Subcutaneous abdominal adipose tissue (tissue), 5 donors: ENCODE measurements at regions not wholly inside any gene's neighbourhood (a gene's known extent, or its start where the extent isn't known, plus 50 kb on each side); places are given as distances from the start of the nearest gene placed in this dataset.
"Not testable (repeated sequence)": the region's sequence is repeated elsewhere in the genome, so short reads cannot be mapped to it uniquely, and the experiment has no call there.

Experiments used
- H3K27ac ChIP-seq: one replicate; pipeline ENCODE4 v1.7.0; 2013; ENCODE audit warnings: low read depth, mild to moderate bottlenecking, inconsistent platforms, low read length, moderate library complexity
- H3K27me3 ChIP-seq, 5 donors: one replicate each; pipeline ENCODE4 v1.7.0; 2013; ENCODE audit warnings: low read length in 5 of 5, inconsistent platforms in 1 of 5; ENCODE audit not compliant: control insufficient read depth in 5 of 5, insufficient read depth in 4 of 5
- H3K36me3 ChIP-seq, 5 donors: one replicate each; pipeline ENCODE4 v1.7.0; 2013; ENCODE audit warnings: low read length in 5 of 5; ENCODE audit not compliant: control insufficient read depth in 5 of 5, insufficient read depth in 5 of 5
- H3K4me1 ChIP-seq, 5 donors: one replicate each; pipeline ENCODE4 v1.7.0; 2013; ENCODE audit warnings: low read length in 5 of 5, mild to moderate bottlenecking in 3 of 5, moderate library complexity in 1 of 5; ENCODE audit not compliant: control insufficient read depth in 5 of 5, insufficient read depth in 5 of 5
- H3K4me3 ChIP-seq, 5 donors: one replicate each; pipeline ENCODE4 v1.7.0; 2013; ENCODE audit warnings: low read length in 5 of 5, low read depth in 1 of 5
- H3K9ac ChIP-seq, 5 donors: one replicate each; pipeline ENCODE4 v1.7.0; 2013; ENCODE audit warnings: low read length in 5 of 5, mild to moderate bottlenecking in 4 of 5, moderate library complexity in 3 of 5
- H3K9me3 ChIP-seq, 5 donors: one replicate each; pipeline ENCODE4 v1.7.0; 2013; ENCODE audit warnings: low read length in 5 of 5; ENCODE audit not compliant: control insufficient read depth in 5 of 5
- donor health status: healthy.
- donor health status: healthy.
- donor health status: healthy.
- donor health status: healthy.
- donor health status: healthy.

DNA sequence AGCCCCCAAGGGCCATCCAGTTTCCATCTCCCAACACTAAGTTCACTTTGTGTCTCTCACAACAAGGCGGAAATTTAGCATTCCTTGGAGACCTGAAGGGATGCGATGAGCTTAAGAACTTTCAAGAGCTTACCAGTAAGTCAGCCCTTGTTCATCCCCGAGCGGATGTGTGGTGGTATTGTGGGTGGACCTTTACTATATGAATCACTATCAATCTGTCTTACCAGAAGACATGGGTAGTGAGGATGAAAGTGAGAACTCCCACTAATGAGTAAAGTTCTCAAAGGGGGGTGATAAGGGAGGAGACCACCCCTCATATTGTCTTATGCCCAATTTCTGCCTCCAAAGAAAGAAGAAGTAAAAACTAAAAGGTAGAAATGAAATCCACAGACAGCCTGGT, 329.6 kb upstream of the NCKAP5 start:
- not testable (repeated sequence) for H3K27me3 ChIP-seq, H3K4me3 ChIP-seq, H3K4me1 ChIP-seq, H3K9me3 ChIP-seq, H3K27ac ChIP-seq, H3K36me3 ChIP-seq, H3K9ac ChIP-seq

- Histone ChIP-seq H3K4me1 (no peaks in the 10 kb centered on the region), H3K4me3 (no peak overlapping the region), H3K27me3 (peaks cover 0 to 6% (median 0%) of the 10 kb centered on the region in 5 donors), H3K27ac (no peak overlapping the region), H3K9ac (no peak overlapping the region), H3K36me3 (no peaks in the 10 kb centered on the region), H3K9me3 (no peaks in the 10 kb centered on the region)
These were observed 332.6 kb upstream of the NCKAP5 start for GRCh38 chr2:133900909-133901308.

- Histone ChIP-seq H3K27ac (no peak overlapping the region), H3K9me3 (peaks cover 0 to 3% (median 0%) of the 10 kb centered on the region in 5 donors), H3K4me1 (no peaks in the 10 kb centered on the region), H3K4me3 (no peak overlapping the region), H3K36me3 (no peaks in the 10 kb centered on the region), H3K27me3 (peaks cover 0 to 12% (median 0%) of the 10 kb centered on the region in 5 donors), H3K9ac (no peak overlapping the region)
These were observed 338.1 kb upstream of the NCKAP5 start for GRCh38 chr2:133906396-133906795.

DNA sequence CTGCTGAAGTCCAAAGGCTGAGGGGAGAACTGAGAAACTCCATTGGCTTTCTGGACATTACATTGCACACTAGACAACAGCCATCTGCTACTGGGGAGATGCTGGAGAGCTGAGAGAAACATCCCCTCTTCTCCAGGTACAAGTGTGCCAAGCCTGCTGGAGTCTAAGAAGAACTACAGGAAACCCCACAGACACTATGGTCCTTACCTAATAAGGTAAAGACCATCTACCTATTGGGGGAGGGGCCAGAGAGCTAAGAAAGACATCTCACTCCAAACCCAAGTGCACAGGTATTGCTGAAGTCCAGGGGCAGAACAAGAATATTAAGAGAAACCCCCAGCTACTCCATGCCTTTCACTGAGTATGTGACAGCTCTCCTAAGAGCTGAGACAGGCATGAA, 338.7 kb upstream of the NCKAP5 start:
- H3K9me3 ChIP-seq = peaks cover 0 to 3% (median 0%) of the 10 kb centered on the region in 5 donors
- H3K27ac ChIP-seq = no peak overlapping the region
- H3K4me3 ChIP-seq = no peak overlapping the region
- no peak overlapping the region for H3K9ac ChIP-seq
- H3K27me3 ChIP-seq = peaks cover 0 to 12% (median 0%) of the 10 kb centered on the region in 5 donors
- no peaks in the 10 kb centered on the region for H3K4me1 ChIP-seq
- no peaks in the 10 kb centered on the region for H3K36me3 ChIP-seq

GRCh38 chr2:133908171-133908570, 339.9 kb upstream of the NCKAP5 start:
- Histone ChIP-seq H3K4me1 (no peaks in the 10 kb centered on the region), H3K9ac (no peak overlapping the region), H3K27ac (no peak overlapping the region), H3K4me3 (no peak overlapping the region), H3K27me3 (peaks cover 0 to 6% (median 0%) of the 10 kb centered on the region in 5 donors), H3K9me3 (peaks cover 0 to 3% (median 0%) of the 10 kb centered on the region in 5 donors), H3K36me3 (no peaks in the 10 kb centered on the region)

- Histone ChIP-seq H3K27me3 (no peaks in the 10 kb centered on the region), H3K36me3 (no peaks in the 10 kb centered on the region), H3K27ac (no peak overlapping the region), H3K4me1 (no peaks in the 10 kb centered on the region), H3K9me3 (peaks cover 0 to 9% (median 0%) of the 10 kb centered on the region in 5 donors), H3K9ac (no peak overlapping the region), H3K4me3 (no peak overlapping the region)
These were observed 335.7 kb upstream of the MGAT5 start for GRCh38 chr2:133918141-133918540.

DNA sequence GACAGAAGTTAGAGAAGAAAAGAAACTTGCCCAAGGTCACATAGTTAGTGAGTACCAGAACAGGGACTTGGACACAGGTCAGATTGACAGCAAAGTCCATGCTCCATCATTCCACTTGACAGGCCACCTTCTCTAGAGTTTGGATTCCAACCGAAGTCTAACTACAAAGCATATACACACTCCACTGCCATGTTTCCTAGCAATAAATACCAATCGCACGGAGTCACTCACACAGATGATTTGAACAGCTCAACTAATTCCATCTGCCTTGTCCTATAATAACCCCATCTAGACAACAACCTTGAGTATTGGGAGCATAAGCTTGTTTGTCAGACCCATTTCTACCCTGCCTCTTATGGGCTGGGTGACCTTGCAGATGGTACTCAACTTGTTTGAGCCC, 334.6 kb upstream of the MGAT5 start:
- H3K27ac ChIP-seq = no peak overlapping the region
- H3K4me3 ChIP-seq = no peak overlapping the region
- H3K4me1 ChIP-seq = no peaks in the 10 kb centered on the region
- H3K9ac ChIP-seq = no peak overlapping the region
- H3K9me3 ChIP-seq = peaks cover 0 to 9% (median 0%) of the 10 kb centered on the region in 5 donors
- H3K27me3 ChIP-seq = no peaks in the 10 kb centered on the region
- H3K36me3 ChIP-seq = no peaks in the 10 kb centered on the region

DNA sequence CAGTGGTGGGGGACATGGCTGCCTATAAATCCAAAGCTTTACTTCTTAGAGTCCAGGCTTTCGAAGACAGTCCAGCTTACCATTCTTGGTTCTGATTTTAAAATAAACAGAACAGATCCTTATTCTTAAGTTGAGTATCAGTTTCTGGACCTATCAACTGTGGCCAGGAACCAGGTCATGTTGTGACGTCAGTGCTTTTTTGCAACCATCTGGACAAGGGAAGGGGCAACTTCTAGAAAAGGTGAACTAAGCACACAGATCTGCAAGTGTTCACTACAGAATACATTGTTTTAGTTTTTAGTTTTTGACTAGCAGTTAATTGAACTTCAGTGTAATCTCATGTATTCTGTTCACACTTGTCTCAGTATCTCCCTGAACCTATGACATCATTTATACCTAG, 326.0 kb upstream of the MGAT5 start:
- no peaks in the 10 kb centered on the region for H3K36me3 ChIP-seq
- no peak overlapping the region for H3K4me3 ChIP-seq
- H3K4me1 ChIP-seq = no peaks in the 10 kb centered on the region
- H3K9me3 ChIP-seq = peaks cover 0 to 3% (median 0%) of the 10 kb centered on the region in 5 donors
- no peak overlapping the region for H3K9ac ChIP-seq
- H3K27me3 ChIP-seq = no peaks in the 10 kb centered on the region
- H3K27ac ChIP-seq = no peak overlapping the region

GRCh38 chr2:133936096-133936495, 317.8 kb upstream of the MGAT5 start:
- no peaks in the 10 kb centered on the region for H3K36me3 ChIP-seq
- no peaks in the 10 kb centered on the region for H3K27me3 ChIP-seq
- H3K9me3 ChIP-seq = peaks cover 0 to 3% (median 0%) of the 10 kb centered on the region in 5 donors
- no peak overlapping the region for H3K27ac ChIP-seq
- H3K9ac ChIP-seq = no peak overlapping the region
- no peak overlapping the region for H3K4me3 ChIP-seq
- H3K4me1 ChIP-seq = no peaks in the 10 kb centered on the region

DNA sequence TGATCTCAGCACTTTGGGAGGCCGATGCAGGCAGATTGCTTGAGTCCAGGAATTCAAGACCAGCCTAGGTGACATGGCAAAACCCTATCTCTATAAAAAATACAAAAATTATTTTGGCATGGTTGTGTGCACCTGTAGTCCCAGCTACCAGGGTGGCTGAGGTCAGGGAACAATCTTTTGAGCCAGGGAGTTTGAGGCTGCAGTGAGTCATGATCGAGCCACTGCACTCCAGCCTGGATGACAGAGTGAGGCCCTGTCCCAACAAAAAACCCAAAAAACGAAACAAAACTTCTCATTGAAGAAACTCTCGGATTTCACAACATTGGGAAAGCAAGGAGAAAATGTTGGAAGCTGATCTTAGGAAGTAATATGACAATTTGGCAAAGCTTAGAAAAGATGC, 317.3 kb upstream of the MGAT5 start:
- no peaks in the 10 kb centered on the region for H3K27me3 ChIP-seq
- no peak overlapping the region for H3K4me3 ChIP-seq
- H3K36me3 ChIP-seq = no peaks in the 10 kb centered on the region
- no peak overlapping the region for H3K27ac ChIP-seq
- no peak overlapping the region for H3K9ac ChIP-seq
- peaks cover 0 to 4% (median 2%) of the 10 kb centered on the region in 5 donors for H3K4me1 ChIP-seq
- peaks cover 0 to 3% (median 0%) of the 10 kb centered on the region in 5 donors for H3K9me3 ChIP-seq

DNA sequence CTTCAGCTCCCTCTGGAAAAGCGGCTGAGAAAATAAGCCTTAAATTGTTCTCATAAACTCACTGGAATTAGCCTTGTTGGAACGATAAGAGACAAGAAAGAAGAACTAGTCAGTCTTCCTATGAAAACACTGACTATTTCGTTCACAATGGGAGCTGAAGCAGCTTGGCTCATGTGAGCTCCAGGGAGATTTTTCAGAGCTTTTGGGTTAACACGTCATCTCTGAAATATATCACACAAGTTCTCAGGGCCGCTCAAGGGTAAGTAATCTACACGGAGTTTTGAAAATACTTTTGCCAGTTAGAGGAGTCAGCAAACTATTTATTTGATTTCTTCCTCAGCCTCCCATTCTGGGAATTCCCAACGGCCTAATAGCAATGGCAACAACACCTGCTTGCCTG, 316.2 kb upstream of the MGAT5 start:
- Histone ChIP-seq H3K27me3 (no peaks in the 10 kb centered on the region), H3K27ac (no peak overlapping the region), H3K4me3 (no peak overlapping the region), H3K4me1 (peaks cover 0 to 7% (median 3%) of the 10 kb centered on the region in 5 donors), H3K9ac (no peak overlapping the region), H3K9me3 (no peaks in the 10 kb centered on the region), H3K36me3 (no peaks in the 10 kb centered on the region)
